Transverse colon (tissue), 4 donors: ENCODE measurements at regions not wholly inside any gene's neighbourhood (a gene's known extent, or its start where the extent isn't known, plus 50 kb on each side); places are given as distances from the start of the nearest gene placed in this dataset.

ENCODE experiments used
- DNase-seq: peaks from one replicate; pipeline ENCODE4 v3.0.0-alpha.2; 2019
- H3K27ac ChIP-seq, 4 donors: fragments of 200-600 bp; sonication (generic); 2 replicates each; pipeline ENCODE4 v1.5.1; 2016 to 2018; ENCODE audit warnings: inconsistent platforms in 4 of 4
- H3K27me3 ChIP-seq: fragments of 200-600 bp; sonication (generic); 2 replicates; pipeline ENCODE4 v1.5.1; 2017; ENCODE audit warnings: inconsistent platforms
- H3K36me3 ChIP-seq, 4 donors: fragments of 200-600 bp; sonication (generic); 2 replicates each; pipeline ENCODE4 v1.5.1; 2017 to 2019; ENCODE audit warnings: inconsistent platforms in 4 of 4
- H3K4me1 ChIP-seq, 4 donors: fragments of 200-600 bp; sonication (generic); 2 replicates each; pipeline ENCODE4 v1.5.1; 2017 to 2020; ENCODE audit warnings: inconsistent platforms in 4 of 4
- H3K4me3 ChIP-seq, 4 donors: fragments of 200-600 bp; sonication (generic); 1 replicate in 1 of 4; 2 replicates in 3 of 4; pipeline versions ENCODE4 v1.5.1 to v1.6.1; 2017 to 2019; ENCODE audit warnings: inconsistent platforms in 4 of 4
- H3K9me3 ChIP-seq, 2 donors: fragments of 200-600 bp; sonication (generic); 2 replicates each; pipeline ENCODE4 v1.5.1; 2017 to 2019; ENCODE audit warnings: inconsistent platforms in 2 of 2
- EP300 ChIP-seq: sonication (generic); formaldehyde crosslinking; IDR thresholded peaks from one replicate; pipeline ENCODE4 v1.6.1; 2017; ENCODE audit warnings: antibody characterized with exemption, low read depth
- POLR2A ChIP-seq: fragments of 450-650 bp; IDR thresholded peaks from one replicate; pipeline ENCODE4 v1.6.1; 2016; ENCODE audit warnings: antibody characterized with exemption, mild to moderate bottlenecking, moderate library complexity
- POLR2AphosphoS5 ChIP-seq, 3 donors: sonication (generic); formaldehyde crosslinking; IDR thresholded peaks; one replicate each; pipeline ENCODE4 v1.6.1; 2016; ENCODE audit warnings: antibody characterized with exemption in 3 of 3
- whole genome bisulfite sequencing, 2 donors: methylation state at CpG; one replicate each; pipeline ENCODE4 v1.1.5; 2018; ENCODE audit warnings: low coverage in 1 of 2; 5-methylcytosine and 5-hydroxymethylcytosine counted together
- in situ Hi-C, 4 donors: fragments of 200-750 bp; cut with MboI; loops; one replicate each; pipeline versions ENCODE4 v1.15.0 to v1.15.1; 2017; ENCODE audit warnings: low sequenced_read_pairs in 3 of 4, low pct_ligation_motif_present in 1 of 4, low pct_unique_long_range_greater_than_20kb in 1 of 4
- intact Hi-C: fragments of 100-400 bp; cut with DNase I; formaldehyde crosslinking; loops from one replicate; pipeline ENCODE4 v1.15.1; 2023; ENCODE audit warnings: low total_unique reads
- TF ChIP-seq, protein P1 (sequence below), 5 experiments: fragments of 200-600 bp in 3 of 5; fragments of 450-650 bp in 2 of 5; sonication (generic) in 3 of 5; IDR thresholded peaks; 1 replicate in 2 of 5; 2 replicates in 3 of 5; pipeline ENCODE4 v1.5.1; 2016 to 2017; ENCODE audit warnings: antibody characterized with exemption in 5 of 5, inconsistent platforms in 3 of 5, mild to moderate bottlenecking in 2 of 5, moderate library complexity in 1 of 5

DNA sequence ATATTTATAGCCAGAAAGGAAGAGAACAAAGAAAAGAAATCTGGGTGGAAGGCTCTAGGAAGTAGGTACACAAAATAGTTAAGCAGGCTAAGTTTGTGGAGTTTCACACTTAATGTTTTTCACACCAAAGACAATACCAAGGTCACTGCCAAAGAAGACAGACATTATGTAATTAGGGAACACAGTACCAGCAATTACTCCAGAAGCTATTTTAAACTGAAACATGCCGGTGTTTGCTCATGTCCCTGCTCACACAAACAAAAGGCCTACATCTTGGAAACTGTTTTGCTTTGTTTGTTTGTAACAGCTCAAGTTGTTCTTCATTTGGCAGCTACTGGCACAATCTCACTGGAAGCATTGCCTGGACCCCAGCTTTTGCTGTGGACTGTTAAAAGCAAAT, 88.5 kb upstream of the DAB1 start:
- no peak for DNase-seq

DNA sequence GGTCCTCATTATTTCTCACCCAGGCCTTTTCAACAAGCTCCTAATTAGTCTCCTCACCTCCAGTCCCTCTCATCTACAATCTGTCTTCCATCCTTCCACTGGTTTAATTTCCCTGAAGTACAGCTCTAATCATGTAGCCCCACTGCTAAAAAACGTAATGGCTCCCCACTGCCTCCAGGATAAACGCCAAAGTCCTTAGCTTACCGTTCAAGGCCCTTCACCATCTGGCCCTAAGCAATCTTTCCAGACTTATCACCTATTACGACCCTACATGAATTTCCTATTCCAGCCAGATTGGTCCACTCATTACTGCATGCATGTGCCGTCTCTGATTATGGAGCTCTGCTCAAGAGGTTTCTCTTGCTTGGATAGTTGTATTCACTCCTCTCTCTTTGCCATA, 83.1 kb upstream of the DAB1 start:
- WGBS, 2 donors: 64 to 78% methylated on average over 4 to 5 of the region's 5 CpGs

More for the DNA sequence above, 88.5 kb upstream of the DAB1 start:
- H3K36me3 ChIP-seq: no peaks in the 10 kb centered on the region
- no peaks in the 10 kb centered on the region for H3K4me1 ChIP-seq
- in situ Hi-C loops: no loop called here
- no peaks in the 10 kb centered on the region for H3K27me3 ChIP-seq
- TF ChIP-seq, protein P1, sequence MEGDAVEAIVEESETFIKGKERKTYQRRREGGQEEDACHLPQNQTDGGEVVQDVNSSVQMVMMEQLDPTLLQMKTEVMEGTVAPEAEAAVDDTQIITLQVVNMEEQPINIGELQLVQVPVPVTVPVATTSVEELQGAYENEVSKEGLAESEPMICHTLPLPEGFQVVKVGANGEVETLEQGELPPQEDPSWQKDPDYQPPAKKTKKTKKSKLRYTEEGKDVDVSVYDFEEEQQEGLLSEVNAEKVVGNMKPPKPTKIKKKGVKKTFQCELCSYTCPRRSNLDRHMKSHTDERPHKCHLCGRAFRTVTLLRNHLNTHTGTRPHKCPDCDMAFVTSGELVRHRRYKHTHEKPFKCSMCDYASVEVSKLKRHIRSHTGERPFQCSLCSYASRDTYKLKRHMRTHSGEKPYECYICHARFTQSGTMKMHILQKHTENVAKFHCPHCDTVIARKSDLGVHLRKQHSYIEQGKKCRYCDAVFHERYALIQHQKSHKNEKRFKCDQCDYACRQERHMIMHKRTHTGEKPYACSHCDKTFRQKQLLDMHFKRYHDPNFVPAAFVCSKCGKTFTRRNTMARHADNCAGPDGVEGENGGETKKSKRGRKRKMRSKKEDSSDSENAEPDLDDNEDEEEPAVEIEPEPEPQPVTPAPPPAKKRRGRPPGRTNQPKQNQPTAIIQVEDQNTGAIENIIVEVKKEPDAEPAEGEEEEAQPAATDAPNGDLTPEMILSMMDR (IDR thresholded peaks at IDR 0.05): no peak
- TF ChIP-seq POLR2A (no peak), POLR2AphosphoS5 (IDR thresholded peaks at IDR 0.05) (no peak), EP300 (no peak)
- intact Hi-C loops: no loop called here
- no peak overlapping the region for H3K4me3 ChIP-seq
- no peaks in the 10 kb centered on the region for H3K9me3 ChIP-seq
- no peak overlapping the region for H3K27ac ChIP-seq
- WGBS, 2 donors: 53% methylated on average over 1 of the region's 1 CpG; no CpG with 5 or more reads in 1 of the 2 donors

DNA sequence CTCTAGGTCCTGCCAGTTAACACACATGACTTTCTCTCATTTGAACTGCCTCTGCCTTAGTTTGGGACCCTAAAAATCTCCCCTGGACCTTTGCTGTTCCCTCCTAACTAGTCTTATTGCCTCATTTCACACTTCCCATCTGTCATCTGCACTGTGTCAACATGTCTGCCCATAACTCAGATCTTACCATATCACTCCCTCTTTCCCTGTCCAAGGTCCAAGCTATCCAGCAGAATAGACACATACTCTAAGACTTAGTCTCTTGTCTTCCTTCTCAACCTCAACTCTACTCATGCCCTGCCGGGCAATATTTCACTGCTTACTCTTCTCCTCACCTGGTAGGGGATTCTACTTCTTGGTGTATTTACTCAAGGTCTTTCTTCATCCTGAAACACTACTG, 79.5 kb upstream of the DAB1 start:
- H3K27me3 ChIP-seq: no peaks in the 10 kb centered on the region
- no peaks in the 10 kb centered on the region for H3K9me3 ChIP-seq
- no peak overlapping the region for H3K4me3 ChIP-seq
- 65% methylated on average over 1 of the region's 1 CpG; no CpG with 5 or more reads in 1 of the 2 donors for WGBS, 2 donors
- no peak overlapping the region for H3K27ac ChIP-seq
- intact Hi-C loops: no loop called here
- in situ Hi-C loops: no loop called here
- no peaks in the 10 kb centered on the region for H3K4me1 ChIP-seq
- no peak for DNase-seq
- TF ChIP-seq POLR2A: no peak
- no peak for TF ChIP-seq EP300
- TF ChIP-seq, protein P1 (IDR thresholded peaks at IDR 0.05): no peak
- TF ChIP-seq POLR2AphosphoS5 (IDR thresholded peaks at IDR 0.05): no peak
- no peaks in the 10 kb centered on the region for H3K36me3 ChIP-seq

More for the DNA sequence above, 83.1 kb upstream of the DAB1 start:
- Histone ChIP-seq H3K9me3 (no peaks in the 10 kb centered on the region), H3K36me3 (no peaks in the 10 kb centered on the region), H3K4me3 (no peak overlapping the region), H3K27ac (no peak overlapping the region), H3K4me1 (no peaks in the 10 kb centered on the region), H3K27me3 (no peaks in the 10 kb centered on the region)
- intact Hi-C loops (no loop called here), in situ Hi-C loops (no loop called here)
- DNase-seq: no peak
- TF ChIP-seq POLR2A: no peak
- TF ChIP-seq, protein P1 (IDR thresholded peaks at IDR 0.05): no peak
- no peak for TF ChIP-seq POLR2AphosphoS5 (IDR thresholded peaks at IDR 0.05)
- no peak for TF ChIP-seq EP300

DNA sequence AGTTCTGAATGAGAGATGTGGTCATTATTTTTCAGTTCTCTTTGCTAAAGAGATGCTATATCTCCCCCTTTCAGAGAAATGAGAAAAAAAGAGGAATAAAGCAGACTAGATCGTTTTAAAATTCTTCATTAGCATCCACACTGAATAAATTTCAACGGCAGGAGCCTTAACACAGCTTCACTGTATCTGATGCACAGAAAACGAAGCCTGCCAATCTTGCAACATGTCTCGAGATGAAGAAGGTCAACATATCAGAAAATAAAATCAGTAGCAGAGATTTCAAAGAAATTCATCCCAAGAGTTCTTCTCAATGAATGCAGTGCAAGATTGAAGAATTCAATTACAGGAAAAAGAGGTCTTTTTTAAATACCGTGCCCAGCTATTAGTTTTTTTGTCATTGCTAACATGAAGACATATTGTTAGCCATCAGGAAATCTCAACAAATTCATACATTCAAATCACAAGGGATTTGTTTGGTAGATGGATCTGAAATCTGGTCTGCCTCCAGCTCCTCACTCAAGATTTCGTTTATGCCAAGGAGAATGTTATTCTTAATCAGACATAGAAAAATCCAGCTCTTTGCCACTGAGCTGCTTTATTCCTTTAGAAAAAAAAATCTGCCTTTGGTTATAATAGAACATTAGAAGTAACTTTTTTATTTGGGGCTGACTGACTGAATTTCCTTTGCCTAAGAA, 76.4 kb upstream of the DAB1 start:
- H3K9me3 ChIP-seq: no peaks in the 10 kb centered on the region
- no peaks in the 10 kb centered on the region for H3K4me1 ChIP-seq
- WGBS, 2 donors: 62% methylated on average over 6 of the region's 6 CpGs
- H3K27ac ChIP-seq: no peak overlapping the region
- TF ChIP-seq EP300 (no peak), POLR2A (no peak), POLR2AphosphoS5 (IDR thresholded peaks at IDR 0.05) (no peak)
- TF ChIP-seq, protein P1 (IDR thresholded peaks at IDR 0.05): no peak
- H3K36me3 ChIP-seq: no peaks in the 10 kb centered on the region
- no peak for DNase-seq
- H3K4me3 ChIP-seq: no peak overlapping the region
- no peaks in the 10 kb centered on the region for H3K27me3 ChIP-seq
- intact Hi-C loops: no loop called here
- in situ Hi-C loops: no loop called here
